DND-41 (cell line): ENCODE measurements at regions not wholly inside any gene's neighbourhood (a gene's known extent, or its start where the extent isn't known, plus 50 kb on each side); places are given as distances from the start of the nearest gene placed in this dataset.

Source experiments
- CTCF ChIP-seq: IDR thresholded peaks from 2 replicates; pipeline ENCODE4 v1.5.1; 2012; ENCODE audit warnings: borderline replicate concordance, low read length, moderate library complexity, mild to moderate bottlenecking; ENCODE audit not compliant: poor library complexity, severe bottlenecking; ENCODE audit errors: extremely low read depth
- EZH2 ChIP-seq: IDR thresholded peaks from 3 replicates; pipeline ENCODE4 v1.6.1; 2012; ENCODE audit warnings: borderline replicate concordance, low read depth, mild to moderate bottlenecking, moderate library complexity, low read length, inconsistent platforms; ENCODE audit not compliant: severe bottlenecking

DNA sequence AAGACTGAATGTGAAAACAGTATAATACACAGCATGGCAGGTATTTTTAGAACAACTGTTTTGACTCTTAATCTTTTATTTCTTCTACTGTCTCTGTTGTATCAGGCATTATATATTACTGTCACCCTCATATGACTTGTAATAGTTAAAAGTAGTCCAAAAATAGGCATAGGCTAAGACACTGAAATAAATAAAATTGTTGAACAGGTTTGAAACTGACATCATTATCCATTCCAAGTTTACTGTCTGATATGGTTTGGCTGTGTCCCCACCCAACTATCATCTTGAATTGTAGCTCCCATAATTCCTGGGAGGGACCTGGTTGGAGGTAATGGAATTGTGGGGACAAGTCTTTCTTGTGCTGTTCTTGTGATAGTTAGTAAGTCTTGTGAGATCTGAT, 91.4 kb upstream of the CDH19 start:
- no peak for TF ChIP-seq CTCF
- TF ChIP-seq EZH2, result no peak
